ENCODE measurements at regions not wholly inside any gene's neighbourhood (a gene's known extent, or its start where the extent isn't known, plus 50 kb on each side); places are given as distances from the start of the nearest gene placed in this dataset.

GRCh38 chr1:30368651-30369240, 354.6 kb downstream of the MATN1 start:
- TF ChIP-seq NFRKB (IDR thresholded peaks at IDR 0.05) (no peak), ELF4 (IDR thresholded peaks at IDR 0.05) (no peak), SP1 (IDR thresholded peaks at IDR 0.05) (no peak), FOXM1 (IDR thresholded peaks at IDR 0.05; ENCODE audit: borderline replicate concordance) (no peak), ZNF384 (IDR thresholded peaks at IDR 0.05) (no peak)
